Bronchial epithelial cell (primary cell): ENCODE measurements at regions not wholly inside any gene's neighbourhood (a gene's known extent, or its start where the extent isn't known, plus 50 kb on each side); places are given as distances from the start of the nearest gene placed in this dataset.

Experiments
- DNase-seq: peaks from one replicate; pipeline ENCODE4 v3.0.0-alpha.2; 2010; ENCODE audit warnings: low read depth
- FAIRE-seq: peaks from 2 replicates; lab custom pipeline; 2011; peaks lifted over from hg19 to GRCh38; lab: Jason Lieb, UNC
- H3K27me3 ChIP-seq: 2 replicates; pipeline ENCODE4 v1.5.1; 2011; ENCODE audit warnings: low read length; ENCODE audit not compliant: control insufficient read depth, insufficient read depth
- H3K36me3 ChIP-seq: 2 replicates; pipeline ENCODE4 v1.5.1; 2011; ENCODE audit warnings: low read length; ENCODE audit not compliant: control insufficient read depth, insufficient read depth
- H3K4me3 ChIP-seq: 2 replicates; pipeline ENCODE4 v1.5.1; 2011; ENCODE audit warnings: mild to moderate bottlenecking, low read depth, low read length, control low read depth
- TF ChIP-seq, protein P1 (sequence below): IDR thresholded peaks from 2 replicates; pipeline ENCODE4 v1.5.1; 2011; ENCODE audit warnings: mild to moderate bottlenecking, moderate library complexity, low read length, control low read depth, inconsistent platforms; ENCODE audit not compliant: insufficient read depth, severe bottlenecking

- H3K4me3 ChIP-seq, result no peak overlapping the region
- no peaks in the 10 kb centered on the region for H3K36me3 ChIP-seq
- H3K27me3 ChIP-seq, result no peaks in the 10 kb centered on the region
- TF ChIP-seq, protein P1, sequence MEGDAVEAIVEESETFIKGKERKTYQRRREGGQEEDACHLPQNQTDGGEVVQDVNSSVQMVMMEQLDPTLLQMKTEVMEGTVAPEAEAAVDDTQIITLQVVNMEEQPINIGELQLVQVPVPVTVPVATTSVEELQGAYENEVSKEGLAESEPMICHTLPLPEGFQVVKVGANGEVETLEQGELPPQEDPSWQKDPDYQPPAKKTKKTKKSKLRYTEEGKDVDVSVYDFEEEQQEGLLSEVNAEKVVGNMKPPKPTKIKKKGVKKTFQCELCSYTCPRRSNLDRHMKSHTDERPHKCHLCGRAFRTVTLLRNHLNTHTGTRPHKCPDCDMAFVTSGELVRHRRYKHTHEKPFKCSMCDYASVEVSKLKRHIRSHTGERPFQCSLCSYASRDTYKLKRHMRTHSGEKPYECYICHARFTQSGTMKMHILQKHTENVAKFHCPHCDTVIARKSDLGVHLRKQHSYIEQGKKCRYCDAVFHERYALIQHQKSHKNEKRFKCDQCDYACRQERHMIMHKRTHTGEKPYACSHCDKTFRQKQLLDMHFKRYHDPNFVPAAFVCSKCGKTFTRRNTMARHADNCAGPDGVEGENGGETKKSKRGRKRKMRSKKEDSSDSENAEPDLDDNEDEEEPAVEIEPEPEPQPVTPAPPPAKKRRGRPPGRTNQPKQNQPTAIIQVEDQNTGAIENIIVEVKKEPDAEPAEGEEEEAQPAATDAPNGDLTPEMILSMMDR, result no peak
- DNase-seq (no peak), FAIRE-seq (no peak)
These were observed 310.8 kb downstream of the EIPR1 start for GRCh38 chr2:3066831-3067230.

DNA sequence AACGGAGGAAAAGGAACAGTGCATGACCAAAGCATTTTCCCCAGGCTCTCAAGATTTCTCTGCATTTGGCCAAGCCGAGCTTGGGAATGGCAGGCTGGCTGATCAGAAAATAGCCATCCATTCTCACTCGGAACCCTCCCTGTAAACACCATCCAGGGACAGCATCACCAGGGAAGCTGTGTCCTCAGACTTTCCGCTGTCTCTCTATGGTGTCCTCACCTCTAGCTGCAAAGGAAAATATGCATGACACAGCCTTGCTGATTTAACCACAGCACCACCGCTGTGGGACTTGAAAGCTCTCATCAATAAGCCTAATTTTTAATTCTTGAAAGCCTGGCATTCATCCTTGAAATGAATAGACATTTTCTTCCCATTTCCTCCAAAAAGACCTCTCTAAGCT lies 311.7 kb downstream of the EIPR1 start:
- H3K36me3 ChIP-seq, result no peaks in the 10 kb centered on the region
- DNase-seq (no peak), FAIRE-seq (no peak)
- TF ChIP-seq, protein P1, result no peak
- H3K4me3 ChIP-seq, result no peak overlapping the region
- no peaks in the 10 kb centered on the region for H3K27me3 ChIP-seq

GRCh38 chr2:3062476-3063260 lies 314.9 kb downstream of the EIPR1 start:
- no peak overlapping the region for H3K4me3 ChIP-seq
- TF ChIP-seq, protein P1, result no peak
- FAIRE-seq (no peak), DNase-seq (no peak)
- H3K27me3 ChIP-seq, result no peaks in the 10 kb centered on the region
- H3K36me3 ChIP-seq, result no peaks in the 10 kb centered on the region

DNA sequence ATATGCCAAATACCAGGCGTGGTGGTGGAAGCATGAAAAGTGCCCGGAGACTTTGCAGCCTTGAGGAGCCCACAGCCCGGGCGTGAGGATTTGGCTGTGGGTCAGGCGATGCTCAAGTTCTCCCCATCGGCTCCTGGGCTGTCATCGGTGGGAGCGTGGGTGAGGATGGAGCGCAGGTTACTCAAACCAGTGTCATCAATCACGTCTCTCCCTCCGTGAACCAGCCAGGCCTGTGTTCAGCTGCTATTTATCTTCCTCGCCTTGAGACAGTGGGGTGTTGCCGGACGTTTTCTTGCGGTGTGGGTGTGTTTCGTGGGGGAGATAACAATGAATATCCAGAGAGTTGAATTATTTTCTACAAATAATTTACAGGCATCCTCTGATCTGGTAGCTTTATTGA lies 317.6 kb downstream of the EIPR1 start:
- H3K4me3 ChIP-seq, result no peak overlapping the region
- TF ChIP-seq, protein P1, result no peak
- no peak for FAIRE-seq
- no peak for DNase-seq
- no peaks in the 10 kb centered on the region for H3K36me3 ChIP-seq
- H3K27me3 ChIP-seq, result no peaks in the 10 kb centered on the region

- H3K27me3 ChIP-seq, result no peaks in the 10 kb centered on the region
- no peaks in the 10 kb centered on the region for H3K36me3 ChIP-seq
- DNase-seq, result no peak
- H3K4me3 ChIP-seq, result no peak overlapping the region
- TF ChIP-seq, protein P1, result no peak
- FAIRE-seq, result no peak
These were observed 318.3 kb downstream of the EIPR1 start for GRCh38 chr2:3059141-3059925.
